ENCODE measurements at regions not wholly inside any gene's neighbourhood (a gene's known extent, or its start where the extent isn't known, plus 50 kb on each side); places are given as distances from the start of the nearest gene placed in this dataset.

DNA sequence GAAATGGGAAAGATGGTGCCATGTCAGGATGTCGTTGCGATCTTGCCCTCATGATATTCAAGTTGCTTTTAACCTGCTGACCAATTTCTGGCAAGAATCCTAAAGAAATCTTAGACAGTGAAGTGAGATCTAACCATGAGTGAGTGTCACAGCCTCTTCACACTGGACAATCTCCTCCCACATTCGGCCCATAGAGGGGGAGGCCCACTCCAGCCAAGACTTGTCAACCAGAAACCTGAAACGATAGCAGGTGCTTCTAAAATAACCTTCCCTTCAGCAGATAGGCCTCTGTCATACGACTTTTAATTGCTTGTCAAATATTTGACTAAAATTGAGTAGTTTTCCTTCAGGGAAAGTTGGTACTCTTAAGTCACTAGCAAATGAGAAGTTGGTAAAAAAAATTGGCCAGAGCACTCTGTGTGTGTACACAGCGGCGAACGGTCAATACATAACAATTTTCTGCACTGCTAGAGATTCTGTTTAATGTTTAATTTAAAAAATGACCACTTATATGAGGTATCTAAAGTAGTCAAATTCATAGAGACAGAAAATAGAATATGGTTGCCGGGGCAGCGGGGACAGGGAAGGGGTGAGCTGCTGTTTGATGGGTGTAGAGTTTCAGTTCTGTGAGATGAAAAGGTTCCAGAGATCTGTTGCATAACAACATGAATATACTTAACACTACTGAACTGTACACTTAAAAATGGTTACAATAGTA is 110.2 kb downstream of the VAPA start:
- Histone ChIP-seq H3K4me1 (replicated peaks; ENCODE audit: insufficient read depth) (peaks cover 16% of the 10 kb centered on the region), H3K4me2 (no peak overlapping the region), H2AFZ (no peak overlapping the region), H3K4me3 (no peak overlapping the region), H3K36me3 (ENCODE audit: low read depth) (no peaks in the 10 kb centered on the region), H3K27ac (no peak overlapping the region), H3K9me2 (ENCODE audit: insufficient read depth) (no peaks in the 10 kb centered on the region), H3K9me3 (ENCODE audit: insufficient read depth, low read depth) (no peaks in the 10 kb centered on the region; the same call in 1 of the 2 replicates), H4K20me1 (ENCODE audit: insufficient read depth) (no peaks in the 10 kb centered on the region), H3K27me3 (ENCODE audit: insufficient read depth, low read depth) (no peaks in the 10 kb centered on the region), H3K79me2 (ENCODE audit: low read depth) (no peaks in the 10 kb centered on the region), H3F3A (ENCODE audit: insufficient read depth, low read depth) (peaks cover 7% of the 10 kb centered on the region)
- TF ChIP-seq EZH2 (IDR thresholded peaks at IDR 0.05; ENCODE audit: low read depth): no peak
- TF ChIP-seq, protein P1, sequence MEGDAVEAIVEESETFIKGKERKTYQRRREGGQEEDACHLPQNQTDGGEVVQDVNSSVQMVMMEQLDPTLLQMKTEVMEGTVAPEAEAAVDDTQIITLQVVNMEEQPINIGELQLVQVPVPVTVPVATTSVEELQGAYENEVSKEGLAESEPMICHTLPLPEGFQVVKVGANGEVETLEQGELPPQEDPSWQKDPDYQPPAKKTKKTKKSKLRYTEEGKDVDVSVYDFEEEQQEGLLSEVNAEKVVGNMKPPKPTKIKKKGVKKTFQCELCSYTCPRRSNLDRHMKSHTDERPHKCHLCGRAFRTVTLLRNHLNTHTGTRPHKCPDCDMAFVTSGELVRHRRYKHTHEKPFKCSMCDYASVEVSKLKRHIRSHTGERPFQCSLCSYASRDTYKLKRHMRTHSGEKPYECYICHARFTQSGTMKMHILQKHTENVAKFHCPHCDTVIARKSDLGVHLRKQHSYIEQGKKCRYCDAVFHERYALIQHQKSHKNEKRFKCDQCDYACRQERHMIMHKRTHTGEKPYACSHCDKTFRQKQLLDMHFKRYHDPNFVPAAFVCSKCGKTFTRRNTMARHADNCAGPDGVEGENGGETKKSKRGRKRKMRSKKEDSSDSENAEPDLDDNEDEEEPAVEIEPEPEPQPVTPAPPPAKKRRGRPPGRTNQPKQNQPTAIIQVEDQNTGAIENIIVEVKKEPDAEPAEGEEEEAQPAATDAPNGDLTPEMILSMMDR (conservative IDR thresholded peaks at IDR 0.05): no peak
- no peak for DNase-seq
- intact Hi-C loops (cut with micrococcal nuclease; ENCODE audit: unreplicated experiment): no loop called here
- ChIA-PET POLR2A (ENCODE audit: unreplicated experiment) (no interaction called here), CTCF (no interaction called here)
- BruUV-seq (replicated peaks): no TSS peak

DNA sequence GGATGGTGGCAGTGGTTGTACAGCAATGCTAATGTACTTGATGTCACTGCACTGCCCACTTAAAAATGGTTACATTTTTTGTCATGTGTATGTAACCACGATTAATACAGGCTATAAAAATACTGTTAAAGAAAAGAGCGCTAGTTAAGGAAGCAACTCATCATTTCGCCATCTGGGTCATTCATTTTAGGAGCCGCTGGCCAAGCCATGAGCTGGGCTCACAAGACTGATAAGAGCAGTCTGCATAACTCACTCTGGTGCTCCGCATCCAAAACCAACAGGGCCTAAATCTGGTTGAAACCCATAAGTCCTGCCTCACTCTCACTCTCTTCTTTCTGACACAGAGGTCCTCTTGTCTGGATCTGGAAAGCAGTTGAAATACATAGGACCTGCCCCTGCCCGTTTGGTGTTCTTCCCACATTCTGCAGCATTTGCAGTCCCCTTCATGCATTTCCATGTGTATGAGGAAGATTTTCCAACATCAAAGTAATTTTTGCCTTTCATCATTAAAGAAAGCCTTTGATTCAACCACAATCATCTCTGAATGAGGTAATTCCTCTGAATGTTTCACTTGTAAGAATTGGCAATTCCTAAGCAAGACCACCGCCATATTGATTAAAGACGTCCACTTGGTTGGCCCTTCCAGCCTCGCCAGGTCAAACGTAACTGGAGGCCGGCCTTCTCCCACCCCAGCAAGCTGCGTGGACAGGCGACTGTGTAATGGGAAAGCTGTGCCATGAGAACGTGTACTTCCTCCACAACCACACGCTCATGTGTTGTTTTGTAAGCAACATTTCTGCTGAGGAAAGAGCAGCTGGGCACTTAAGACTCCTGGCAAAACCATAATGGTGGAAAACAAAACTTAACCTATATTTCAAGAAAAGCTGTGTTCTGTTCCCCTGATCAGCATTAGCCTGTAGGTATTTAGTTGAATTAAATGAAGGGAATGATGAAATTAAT is 112.2 kb downstream of the VAPA start:
- DNase-seq: no peak
- no peaks in the 10 kb centered on the region for H3F3A ChIP-seq (ENCODE audit: insufficient read depth, low read depth)
- BruUV-seq (replicated peaks): no TSS peak
- H2AFZ ChIP-seq: no peak overlapping the region
- H3K27me3 ChIP-seq (ENCODE audit: insufficient read depth, low read depth): no peaks in the 10 kb centered on the region
- no peak overlapping the region for H3K4me2 ChIP-seq
- H3K4me1 ChIP-seq (replicated peaks; ENCODE audit: insufficient read depth): peaks cover 2% of the 10 kb centered on the region
- ChIA-PET POLR2A (ENCODE audit: unreplicated experiment) (no interaction called here), CTCF (no interaction called here)
- no peaks in the 10 kb centered on the region for H3K9me2 ChIP-seq (ENCODE audit: insufficient read depth)
- no peak overlapping the region for H3K4me3 ChIP-seq
- H3K9me3 ChIP-seq (ENCODE audit: insufficient read depth, low read depth): no peaks in the 10 kb centered on the region; the same call in 1 of the 2 replicates
- H4K20me1 ChIP-seq (ENCODE audit: insufficient read depth): no peaks in the 10 kb centered on the region
- TF ChIP-seq, protein P1 (conservative IDR thresholded peaks at IDR 0.05): no peak
- no peak for TF ChIP-seq EZH2 (IDR thresholded peaks at IDR 0.05; ENCODE audit: low read depth)
- no peaks in the 10 kb centered on the region for H3K79me2 ChIP-seq (ENCODE audit: low read depth)
- H3K27ac ChIP-seq: no peak overlapping the region
- H3K36me3 ChIP-seq (ENCODE audit: low read depth): no peaks in the 10 kb centered on the region
- intact Hi-C loops (cut with micrococcal nuclease; ENCODE audit: unreplicated experiment): no loop called here

DNA sequence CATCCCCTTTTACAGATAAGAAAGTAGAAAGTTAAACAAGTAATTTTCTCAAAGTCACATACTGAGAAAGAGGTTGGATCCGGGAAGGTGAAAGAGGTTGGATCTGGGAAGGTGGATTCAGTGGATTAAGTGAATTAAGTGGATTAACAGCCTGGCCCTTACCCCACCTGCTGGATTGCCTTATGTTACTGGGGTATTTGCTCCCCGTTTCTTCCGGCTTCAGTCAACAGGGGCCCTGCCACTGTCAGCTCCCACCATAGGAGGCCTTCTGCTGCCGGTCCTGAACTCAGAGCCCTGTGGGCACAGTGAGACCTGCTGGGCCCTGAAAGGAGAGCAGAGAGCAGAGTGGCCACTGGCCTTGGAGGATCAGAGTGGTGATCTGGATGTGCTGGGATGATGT is 113.2 kb downstream of the VAPA start:
- H3K9me3 ChIP-seq (ENCODE audit: insufficient read depth, low read depth): no peaks in the 10 kb centered on the region
- intact Hi-C loops (cut with micrococcal nuclease; ENCODE audit: unreplicated experiment): no loop called here
- no peaks in the 10 kb centered on the region for H3K9me2 ChIP-seq (ENCODE audit: insufficient read depth)
- no peak overlapping the region for H2AFZ ChIP-seq
- H3K27me3 ChIP-seq (ENCODE audit: insufficient read depth, low read depth): no peaks in the 10 kb centered on the region
- ChIA-PET CTCF (no interaction called here), POLR2A (ENCODE audit: unreplicated experiment) (no interaction called here)
- no peak overlapping the region for H3K27ac ChIP-seq
- no peaks in the 10 kb centered on the region for H3K4me1 ChIP-seq (replicated peaks; ENCODE audit: insufficient read depth)
- no peak for DNase-seq
- H3K4me2 ChIP-seq: no peak overlapping the region
- no peak for TF ChIP-seq EZH2 (IDR thresholded peaks at IDR 0.05; ENCODE audit: low read depth)
- TF ChIP-seq, protein P1 (conservative IDR thresholded peaks at IDR 0.05): no peak
- H3K79me2 ChIP-seq (ENCODE audit: low read depth): no peaks in the 10 kb centered on the region
- H3K4me3 ChIP-seq: no peak overlapping the region
- H4K20me1 ChIP-seq (ENCODE audit: insufficient read depth): no peaks in the 10 kb centered on the region
- BruUV-seq (replicated peaks): no TSS peak
- no peaks in the 10 kb centered on the region for H3F3A ChIP-seq (ENCODE audit: insufficient read depth, low read depth)
- no peaks in the 10 kb centered on the region for H3K36me3 ChIP-seq (ENCODE audit: low read depth)
